Trophoblast cell (in vitro differentiated cells and primary cell): ENCODE measurements at regions not wholly inside any gene's neighbourhood (a gene's known extent, or its start where the extent isn't known, plus 50 kb on each side); places are given as distances from the start of the nearest gene placed in this dataset.

ENCODE experiments used
- DNase-seq, 2 donors: peaks; one replicate each; pipeline ENCODE4 v3.0.0-alpha.2; 2016
- H2AFZ ChIP-seq: 2 replicates; pipeline ENCODE4 v1.6.1; 2013; ENCODE audit warnings: low read length, moderate library complexity, mild to moderate bottlenecking; ENCODE audit not compliant: insufficient read depth, poor library complexity
- H2AK5ac ChIP-seq: 2 replicates; pipeline ENCODE4 v1.6.1; 2013; ENCODE audit warnings: mild to moderate bottlenecking, low read length
- H2BK120ac ChIP-seq: 2 replicates; pipeline ENCODE4 v1.6.1; 2013; ENCODE audit warnings: low read length, mild to moderate bottlenecking, moderate library complexity; ENCODE audit not compliant: insufficient read depth, poor library complexity
- H2BK12ac ChIP-seq: 2 replicates; pipeline ENCODE4 v1.6.1; 2013; ENCODE audit warnings: mild to moderate bottlenecking, low read length, moderate library complexity
- H2BK5ac ChIP-seq: 2 replicates; pipeline ENCODE4 v1.6.1; 2013; ENCODE audit warnings: low read length, low read depth, moderate library complexity, mild to moderate bottlenecking; ENCODE audit not compliant: poor library complexity
- H3K14ac ChIP-seq: 2 replicates; pipeline ENCODE4 v1.6.1; 2013; ENCODE audit warnings: mild to moderate bottlenecking, low read length
- H3K18ac ChIP-seq: 2 replicates; pipeline ENCODE4 v1.6.1; 2013; ENCODE audit warnings: mild to moderate bottlenecking, low read length
- H3K23ac ChIP-seq: 2 replicates; pipeline ENCODE4 v1.6.1; 2013; ENCODE audit warnings: low read length
- H3K27ac ChIP-seq: 2 replicates; pipeline ENCODE4 v1.5.1; 2013; ENCODE audit warnings: low read depth, mild to moderate bottlenecking, inconsistent platforms, low read length, moderate library complexity
- H3K27me3 ChIP-seq: 2 replicates; pipeline ENCODE4 v1.6.1; 2013; ENCODE audit warnings: inconsistent platforms, mild to moderate bottlenecking, low read length, moderate library complexity; ENCODE audit not compliant: insufficient read depth
- H3K36me3 ChIP-seq, 2 experiments: 1 replicate in 1 of 2; 2 replicates in 1 of 2; pipeline ENCODE4 v1.6.1; 2013; ENCODE audit warnings: low read length in 2 of 2, mild to moderate bottlenecking in 2 of 2, moderate library complexity in 1 of 2; ENCODE audit not compliant: insufficient read depth in 2 of 2, control insufficient read depth in 1 of 2
- H3K4ac ChIP-seq: 2 replicates; pipeline ENCODE4 v1.6.1; 2013; ENCODE audit warnings: low read depth, mild to moderate bottlenecking, low read length, moderate library complexity
- H3K4me1 ChIP-seq, 2 experiments: 1 replicate in 1 of 2; 2 replicates in 1 of 2; pipeline ENCODE4 v1.6.1; 2013; ENCODE audit warnings: low read length in 2 of 2, mild to moderate bottlenecking in 2 of 2, moderate library complexity in 1 of 2; ENCODE audit not compliant: insufficient read depth in 2 of 2, control insufficient read depth in 1 of 2
- H3K4me2 ChIP-seq: 2 replicates; pipeline ENCODE4 v1.6.1; 2013; ENCODE audit warnings: inconsistent platforms, mild to moderate bottlenecking, low read length, moderate library complexity
- H3K4me3 ChIP-seq: 2 replicates; pipeline ENCODE4 v1.5.1; 2013; ENCODE audit warnings: mild to moderate bottlenecking, low read depth, low read length, inconsistent platforms
- H3K79me1 ChIP-seq: one replicate; pipeline ENCODE4 v1.6.1; 2013; ENCODE audit warnings: low read length
- H3K79me2 ChIP-seq: 2 replicates; pipeline ENCODE4 v1.6.1; 2013; ENCODE audit warnings: low read length, mild to moderate bottlenecking; ENCODE audit not compliant: control insufficient read depth, insufficient read depth, poor library complexity
- H3K9ac ChIP-seq: 2 replicates; pipeline ENCODE4 v1.6.1; 2013; ENCODE audit warnings: mild to moderate bottlenecking, low read length
- H3K9me3 ChIP-seq: 2 replicates; pipeline ENCODE4 v1.6.1; 2013; ENCODE audit warnings: low read depth, mild to moderate bottlenecking, control low read depth, inconsistent platforms, low read length; ENCODE audit not compliant: insufficient read depth
- H4K12ac ChIP-seq: 2 replicates; pipeline ENCODE4 v1.6.1; 2013; ENCODE audit warnings: low read depth, mild to moderate bottlenecking, low read length, moderate library complexity
- H4K8ac ChIP-seq: 2 replicates; pipeline ENCODE4 v1.6.1; 2013; ENCODE audit warnings: low read depth, mild to moderate bottlenecking, low read length, moderate library complexity
- H4K91ac ChIP-seq: one replicate; pipeline ENCODE4 v1.6.1; 2013; ENCODE audit warnings: low read depth, mild to moderate bottlenecking, low read length, moderate library complexity
- WGBS: extraction: QIAGEN DNeasy Blood & Tissue Kit; methylation state at CpG from one replicate; pipeline ENCODE4 v1.1.7; 2013; ENCODE audit warnings: missing lambda C conversion rate; ENCODE audit not compliant: insufficient read length, insufficient coverage; ENCODE audit errors: extremely low coverage; 5-methylcytosine and 5-hydroxymethylcytosine counted together

DNA sequence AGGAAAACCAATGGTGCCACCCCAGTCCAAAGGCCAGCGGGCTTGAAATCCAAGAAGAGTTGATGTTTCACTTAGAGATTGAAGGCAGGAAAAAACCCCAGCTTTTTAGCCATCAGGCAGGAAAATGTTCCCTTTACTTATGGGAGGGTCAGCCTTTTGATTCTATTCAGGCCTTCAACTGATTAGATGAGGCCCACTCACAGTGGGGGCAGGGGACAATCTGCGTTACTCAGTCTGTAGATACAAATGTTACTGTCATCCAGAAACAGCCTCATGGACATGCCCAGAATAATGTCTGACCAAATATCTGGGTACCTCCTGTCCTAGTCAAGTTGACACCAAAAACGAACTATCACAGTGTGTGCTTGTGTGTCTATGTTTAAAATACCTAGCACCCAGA lies 121.2 kb upstream of the KCNQ5 start:
- Histone ChIP-seq H3K4ac (no peak overlapping the region), H3K14ac (no peak overlapping the region), H3K27ac (no peak overlapping the region), H3K18ac (no peak overlapping the region), H2BK120ac (no peak overlapping the region), H4K12ac (no peak overlapping the region), H4K91ac (no peak overlapping the region), H3K9me3 (no peaks in the 10 kb centered on the region), H3K79me1 (no peaks in the 10 kb centered on the region), H2AK5ac (no peak overlapping the region), H3K36me3 (no peaks in the 10 kb centered on the region), H3K23ac (no peak overlapping the region), H2AFZ (no peak overlapping the region), H3K4me2 (no peak overlapping the region), H4K8ac (no peak overlapping the region), H3K27me3 (no peaks in the 10 kb centered on the region), H2BK12ac (no peak overlapping the region), H3K4me1 (no peaks in the 10 kb centered on the region), H2BK5ac (no peak overlapping the region), H3K79me2 (no peaks in the 10 kb centered on the region), H3K4me3 (no peak overlapping the region), H3K9ac (no peak overlapping the region)
- no CpG with 5 or more reads among the region's 3 CpGs for WGBS
- no peak for DNase-seq

DNA sequence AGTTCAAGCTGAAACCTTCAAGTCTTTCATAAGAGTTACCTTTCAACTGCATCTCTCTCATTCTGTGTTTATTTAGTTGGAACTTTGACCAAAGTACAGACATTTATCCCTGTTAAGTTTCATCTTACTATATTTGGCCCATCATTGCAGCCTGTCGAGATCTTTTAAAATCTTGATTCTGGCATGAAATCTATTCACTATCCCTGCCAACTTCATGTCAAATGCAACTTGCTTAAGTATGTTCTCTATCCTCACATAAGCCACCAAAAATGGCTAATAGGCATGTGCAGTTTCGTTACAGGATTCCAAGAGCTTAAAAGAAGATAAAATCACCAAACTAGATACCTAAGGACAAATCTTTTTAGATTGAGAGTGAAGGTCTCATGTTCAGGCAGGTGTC lies 117.5 kb upstream of the KCNQ5 start:
- no CpG with 5 or more reads among the region's 2 CpGs for WGBS
- H3K18ac ChIP-seq, result no peak overlapping the region
- H3K27me3 ChIP-seq, result no peaks in the 10 kb centered on the region
- no peak overlapping the region for H3K23ac ChIP-seq
- H3K79me1 ChIP-seq, result no peaks in the 10 kb centered on the region
- no peak overlapping the region for H2AK5ac ChIP-seq
- no peaks in the 10 kb centered on the region for H3K9me3 ChIP-seq
- DNase-seq, result no peak
- H3K4me1 ChIP-seq, result no peaks in the 10 kb centered on the region
- H3K14ac ChIP-seq, result no peak overlapping the region
- no peak overlapping the region for H2BK5ac ChIP-seq
- no peak overlapping the region for H4K91ac ChIP-seq
- H2BK120ac ChIP-seq, result no peak overlapping the region
- no peaks in the 10 kb centered on the region for H3K79me2 ChIP-seq
- H3K4me2 ChIP-seq, result no peak overlapping the region
- H2AFZ ChIP-seq, result no peak overlapping the region
- H3K4ac ChIP-seq, result no peak overlapping the region
- H2BK12ac ChIP-seq, result no peak overlapping the region
- H4K8ac ChIP-seq, result no peak overlapping the region
- H3K9ac ChIP-seq, result no peak overlapping the region
- no peak overlapping the region for H4K12ac ChIP-seq
- no peak overlapping the region for H3K27ac ChIP-seq
- no peak overlapping the region for H3K4me3 ChIP-seq
- no peaks in the 10 kb centered on the region for H3K36me3 ChIP-seq

DNA sequence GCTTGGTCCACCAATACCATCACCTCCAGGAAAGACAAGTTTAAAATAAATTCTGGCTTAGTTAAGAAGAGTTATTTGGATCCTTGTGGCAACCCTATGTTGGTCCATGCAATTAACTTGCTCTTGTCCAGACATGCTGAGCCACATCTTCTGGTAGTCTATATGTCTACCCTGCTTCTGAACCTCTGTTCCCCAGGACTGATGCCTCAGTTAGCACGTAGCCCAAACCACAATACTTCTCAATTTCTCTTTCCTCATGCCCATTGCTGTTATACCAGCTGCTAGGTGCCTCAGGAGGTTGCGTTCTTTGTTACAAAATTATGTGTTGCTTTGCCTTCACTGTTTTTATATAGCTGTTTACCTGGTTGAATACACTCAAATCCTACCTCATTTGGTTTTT lies 116.4 kb upstream of the KCNQ5 start:
- no peaks in the 10 kb centered on the region for H3K79me1 ChIP-seq
- H4K12ac ChIP-seq, result no peak overlapping the region
- H3K27ac ChIP-seq, result no peak overlapping the region
- no peaks in the 10 kb centered on the region for H3K79me2 ChIP-seq
- no peak overlapping the region for H3K9ac ChIP-seq
- no peak overlapping the region for H2BK5ac ChIP-seq
- WGBS, result no CpG with 5 or more reads among the region's 2 CpGs
- no peaks in the 10 kb centered on the region for H3K36me3 ChIP-seq
- H2BK12ac ChIP-seq, result no peak overlapping the region
- no peak overlapping the region for H2BK120ac ChIP-seq
- no peaks in the 10 kb centered on the region for H3K4me1 ChIP-seq
- no peak overlapping the region for H3K14ac ChIP-seq
- H3K9me3 ChIP-seq, result no peaks in the 10 kb centered on the region
- H2AK5ac ChIP-seq, result no peak overlapping the region
- no peak overlapping the region for H3K4me3 ChIP-seq
- no peak overlapping the region for H4K91ac ChIP-seq
- no peak for DNase-seq
- H3K18ac ChIP-seq, result no peak overlapping the region
- H4K8ac ChIP-seq, result no peak overlapping the region
- no peak overlapping the region for H2AFZ ChIP-seq
- no peak overlapping the region for H3K4me2 ChIP-seq
- no peak overlapping the region for H3K23ac ChIP-seq
- H3K4ac ChIP-seq, result no peak overlapping the region
- no peaks in the 10 kb centered on the region for H3K27me3 ChIP-seq

DNA sequence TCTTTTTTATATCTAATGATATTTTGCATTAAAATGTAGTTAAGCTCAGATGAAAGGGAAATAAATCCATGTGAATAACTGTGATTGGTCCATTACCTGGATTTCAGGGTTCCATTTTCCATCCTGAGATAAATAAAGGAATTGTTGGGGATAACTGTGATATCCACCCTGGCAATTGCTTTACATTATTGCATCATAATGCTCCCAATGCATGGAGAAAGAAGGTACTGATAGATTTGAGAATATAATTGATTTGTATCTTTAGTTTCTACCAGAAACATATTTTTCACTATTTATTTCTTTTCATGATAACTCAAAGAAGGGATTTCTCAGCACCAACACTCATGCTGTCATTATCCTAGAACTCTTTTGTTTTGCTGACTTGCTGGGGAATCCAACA lies 102.0 kb upstream of the KCNQ5 start:
- Histone ChIP-seq H3K79me1 (no peaks in the 10 kb centered on the region), H2BK12ac (no peak overlapping the region), H3K23ac (no peak overlapping the region), H2AK5ac (no peak overlapping the region), H3K14ac (no peak overlapping the region), H3K79me2 (no peaks in the 10 kb centered on the region), H3K36me3 (no peaks in the 10 kb centered on the region), H4K91ac (no peak overlapping the region), H3K9me3 (no peaks in the 10 kb centered on the region), H3K9ac (no peak overlapping the region), H3K4me3 (no peak overlapping the region), H3K27me3 (no peaks in the 10 kb centered on the region), H2BK5ac (no peak overlapping the region), H3K27ac (no peak overlapping the region), H2AFZ (no peak overlapping the region), H3K18ac (no peak overlapping the region), H4K12ac (no peak overlapping the region), H2BK120ac (no peak overlapping the region), H3K4me2 (no peak overlapping the region), H4K8ac (no peak overlapping the region), H3K4ac (no peak overlapping the region), H3K4me1 (peaks cover 0 to 3% of the 10 kb centered on the region in 2 experiments)
- DNase-seq, result no peak

DNA sequence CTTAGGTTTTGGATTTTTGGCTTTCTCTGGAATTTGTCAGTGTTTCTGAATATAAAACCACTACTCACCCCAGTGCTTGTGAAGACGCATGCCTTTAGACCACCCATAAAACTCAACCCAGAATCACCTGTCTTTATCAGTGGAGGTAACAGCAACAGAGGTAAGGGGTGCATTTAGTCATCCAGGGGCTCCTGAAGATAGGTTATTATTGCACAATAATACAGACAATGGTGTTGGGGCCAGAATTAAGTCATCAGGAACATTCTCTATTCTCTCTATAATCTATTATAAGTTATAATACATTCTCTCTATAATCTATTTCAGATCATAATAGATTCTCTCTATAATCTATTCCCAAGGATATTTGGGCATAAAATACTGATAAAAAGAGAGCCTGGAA lies 100.2 kb upstream of the KCNQ5 start:
- no peaks in the 10 kb centered on the region for H3K79me1 ChIP-seq
- no peak overlapping the region for H3K14ac ChIP-seq
- H4K8ac ChIP-seq, result no peak overlapping the region
- H3K23ac ChIP-seq, result no peak overlapping the region
- no peaks in the 10 kb centered on the region for H3K79me2 ChIP-seq
- DNase-seq, result no peak
- H3K4ac ChIP-seq, result no peak overlapping the region
- H3K27ac ChIP-seq, result no peak overlapping the region
- no peak overlapping the region for H2AK5ac ChIP-seq
- H3K36me3 ChIP-seq, result no peaks in the 10 kb centered on the region
- H2BK5ac ChIP-seq, result no peak overlapping the region
- no peak overlapping the region for H2AFZ ChIP-seq
- no peak overlapping the region for H3K4me3 ChIP-seq
- H3K18ac ChIP-seq, result no peak overlapping the region
- H3K4me1 ChIP-seq, result peaks cover 0 to 3% of the 10 kb centered on the region in 2 experiments
- no peak overlapping the region for H3K9ac ChIP-seq
- H3K4me2 ChIP-seq, result no peak overlapping the region
- H3K27me3 ChIP-seq, result no peaks in the 10 kb centered on the region
- no peak overlapping the region for H2BK12ac ChIP-seq
- WGBS, result no CpG with 5 or more reads among the region's 1 CpG
- H4K12ac ChIP-seq, result no peak overlapping the region
- no peak overlapping the region for H4K91ac ChIP-seq
- no peak overlapping the region for H2BK120ac ChIP-seq
- H3K9me3 ChIP-seq, result no peaks in the 10 kb centered on the region
